GM23338 (cell line): ENCODE measurements at regions not wholly inside any gene's neighbourhood (a gene's known extent, or its start where the extent isn't known, plus 50 kb on each side); places are given as distances from the start of the nearest gene placed in this dataset.

Experiments
- ATAC-seq: fragments of 200-7000 bp; cut with Tn5 transposase; 3 replicates; pipeline ENCODE4 v1.9.1; 2020
- DNase-seq: peaks from one replicate; pipeline ENCODE4 v3.0.0-alpha.2; 2015; ENCODE audit warnings: low spot score
- H2AFZ ChIP-seq: fragments of 200-600 bp; sonication (generic); 2 replicates; pipeline ENCODE4 v1.8.0; 2016; ENCODE audit warnings: antibody characterized with exemption, mild to moderate bottlenecking, moderate library complexity
- H3F3A ChIP-seq: fragments of 200-600 bp; sonication (generic); replicated peaks from 2 replicates; pipeline ENCODE4 v1.8.0; 2017; ENCODE audit warnings: antibody characterized with exemption, mixed run types, low read depth
- H3K27ac ChIP-seq: fragments of 200-600 bp; sonication (generic); 2 replicates; pipeline ENCODE4 v1.6.1; 2016; ENCODE audit warnings: low read depth
- H3K27me3 ChIP-seq: fragments of 200-600 bp; sonication (generic); 2 replicates; pipeline ENCODE4 v1.8.0; 2016; ENCODE audit warnings: mild to moderate bottlenecking, mixed run types, moderate library complexity; ENCODE audit not compliant: insufficient read depth
- H3K36me3 ChIP-seq: fragments of 200-600 bp; sonication (generic); 2 replicates; pipeline ENCODE4 v1.8.0; 2016; ENCODE audit warnings: mild to moderate bottlenecking; ENCODE audit not compliant: insufficient read depth
- H3K4me1 ChIP-seq: fragments of 200-600 bp; sonication (generic); 2 replicates; pipeline ENCODE4 v1.8.0; 2016; ENCODE audit warnings: mild to moderate bottlenecking, moderate library complexity; ENCODE audit not compliant: insufficient read depth
- H3K4me2 ChIP-seq: fragments of 200-600 bp; sonication (generic); 2 replicates; pipeline ENCODE4 v1.7.1; 2017; ENCODE audit warnings: mixed run types
- H3K4me3 ChIP-seq: fragments of 200-600 bp; sonication (generic); 2 replicates; pipeline ENCODE4 v1.6.1; 2016; ENCODE audit warnings: mixed run types
- H3K79me2 ChIP-seq: fragments of 200-600 bp; sonication (generic); replicated peaks from 2 replicates; pipeline ENCODE4 v1.8.0; 2017; ENCODE audit warnings: mild to moderate bottlenecking; ENCODE audit not compliant: insufficient read depth
- H3K9me2 ChIP-seq: fragments of 200-600 bp; sonication (generic); 2 replicates; pipeline ENCODE4 v1.8.0; 2017; ENCODE audit not compliant: insufficient read depth
- H4K20me1 ChIP-seq: fragments of 200-600 bp; sonication (generic); replicated peaks from 2 replicates; pipeline ENCODE4 v1.8.0; 2017; ENCODE audit warnings: mild to moderate bottlenecking; ENCODE audit not compliant: insufficient read depth
- H3K27ac Mint-ChIP-seq: 2 replicates; pipeline ENCODE4 v1.8.0; 2020; ENCODE audit warnings: inconsistent platforms, mild to moderate bottlenecking, moderate library complexity, mixed read lengths
- H3K27me3 Mint-ChIP-seq: 3 replicates; pipeline ENCODE4 v1.8.0; 2022; ENCODE audit warnings: low read depth, mild to moderate bottlenecking, moderate library complexity, mixed read lengths, inconsistent platforms; ENCODE audit not compliant: insufficient read depth, poor library complexity
- H3K36me3 Mint-ChIP-seq: 3 replicates; pipeline ENCODE4 v1.8.0; 2021; ENCODE audit warnings: low read depth, mild to moderate bottlenecking, inconsistent platforms, moderate library complexity, mixed read lengths
- H3K4me1 Mint-ChIP-seq: 3 replicates; pipeline ENCODE4 v1.8.0; 2020; ENCODE audit warnings: mild to moderate bottlenecking, inconsistent platforms, mixed read lengths
- H3K4me3 Mint-ChIP-seq: 3 replicates; pipeline ENCODE4 v1.8.0; 2021; ENCODE audit warnings: moderate library complexity, mild to moderate bottlenecking, inconsistent platforms, mixed read lengths
- H3K9me3 Mint-ChIP-seq: 3 replicates; pipeline ENCODE4 v1.8.0; 2020; ENCODE audit warnings: moderate library complexity, mild to moderate bottlenecking, inconsistent platforms, mixed read lengths
- CREB1 ChIP-seq: fragments of 250-450 bp; sonication (Bioruptor Pico); IDR thresholded peaks from 2 replicates; pipeline ENCODE4 v1.5.0; 2020; ENCODE audit warnings: low read depth, mild to moderate bottlenecking, moderate library complexity
- EZH2 ChIP-seq: fragments of 200-600 bp; sonication (generic); IDR thresholded peaks from one replicate; pipeline ENCODE4 v1.8.0; 2017; ENCODE audit warnings: antibody characterized with exemption, mild to moderate bottlenecking, low read depth; ENCODE audit not compliant: unreplicated experiment
- EZH2phosphoT487 ChIP-seq: fragments of 200-600 bp; sonication (generic); IDR thresholded peaks from one replicate; pipeline ENCODE4 v1.8.1; 2018; ENCODE audit warnings: antibody characterized with exemption; ENCODE audit not compliant: unreplicated experiment
- JUNB ChIP-seq: IDR thresholded peaks from one replicate; pipeline ENCODE4 v1.6.1; 2016; ENCODE audit warnings: antibody characterized with exemption; ENCODE audit not compliant: unreplicated experiment
- NANOG ChIP-seq: IDR thresholded peaks from 2 replicates; pipeline ENCODE4 v1.6.1; 2016; ENCODE audit warnings: antibody characterized with exemption, borderline replicate concordance
- POLR2AphosphoS5 ChIP-seq: IDR thresholded peaks from 2 replicates; pipeline ENCODE4 v1.6.1; 2016; ENCODE audit warnings: antibody characterized with exemption, low read depth
- STAT1 ChIP-seq: IDR thresholded peaks from one replicate; pipeline ENCODE4 v1.6.1; 2016; ENCODE audit warnings: antibody characterized with exemption; ENCODE audit not compliant: unreplicated experiment
- ZNF114 ChIP-seq: fragments of 250-450 bp; sonication (Bioruptor Pico); IDR thresholded peaks from 2 replicates; pipeline ENCODE4 v1.5.0; 2020; ENCODE audit warnings: mild to moderate bottlenecking, moderate library complexity
- ZNF331 ChIP-seq: fragments of 250-450 bp; sonication (Bioruptor Pico); IDR thresholded peaks from 2 replicates; pipeline ENCODE4 v1.5.0; 2020; ENCODE audit warnings: low read depth, mild to moderate bottlenecking, moderate library complexity
- TF ChIP-seq, protein P1 (sequence below), 2 experiments: fragments of 200-600 bp in 1 of 2; sonication (generic) in 1 of 2; conservative IDR thresholded peaks; 2 replicates each; pipeline versions ENCODE4 v1.5.1 to v1.6.1; 2016 to 2017; ENCODE audit warnings: antibody characterized with exemption in 2 of 2, low read depth in 2 of 2, mild to moderate bottlenecking in 2 of 2, moderate library complexity in 1 of 2
- TF ChIP-seq, protein P2 (sequence below): IDR thresholded peaks from one replicate; pipeline ENCODE4 v1.6.1; 2018; ENCODE audit warnings: antibody characterized with exemption; ENCODE audit not compliant: unreplicated experiment
- TF ChIP-seq, protein P3 (sequence below): IDR thresholded peaks from 2 replicates; pipeline ENCODE4 v1.6.1; 2016; ENCODE audit warnings: antibody characterized with exemption
- TF ChIP-seq, protein P4 (sequence below): fragments of 250-450 bp; sonication (Bioruptor Pico); IDR thresholded peaks from 2 replicates; pipeline ENCODE4 v1.5.0; 2020; ENCODE audit warnings: mild to moderate bottlenecking, moderate library complexity

DNA sequence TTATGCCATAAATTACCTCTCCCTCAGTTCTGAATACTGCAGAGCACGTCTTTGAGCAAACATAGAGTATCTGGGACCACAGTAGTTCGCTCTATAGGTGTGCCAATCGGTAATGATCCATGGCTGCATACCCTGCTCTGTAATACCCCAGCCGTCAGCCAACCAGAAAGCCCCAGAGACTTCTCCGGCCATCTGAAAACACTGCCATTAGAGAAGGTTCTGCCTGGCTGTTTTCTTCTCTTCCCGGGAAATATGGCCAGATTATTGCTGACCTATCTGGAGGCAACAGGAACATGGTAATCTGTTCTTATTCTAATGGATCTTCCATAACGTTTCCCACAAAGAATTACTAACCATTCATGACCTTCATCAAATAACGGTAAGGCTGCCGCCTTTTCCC, 139.9 kb downstream of the RPS12 start:
- Histone ChIP-seq H3K79me2 (no peaks in the 10 kb centered on the region), H4K20me1 (no peaks in the 10 kb centered on the region), H3K9me2 (no peaks in the 10 kb centered on the region), H3K27me3 (no peaks in the 10 kb centered on the region), H3K27ac (no peak overlapping the region), H3K4me1 (0 out of 2 replicates have a peak, but pooled peaks cover 6% of the 10 kb centered on the region), H2AFZ (no peak overlapping the region), H3K4me3 (no peak overlapping the region), H3K4me2 (no peak overlapping the region), H3F3A (no peaks in the 10 kb centered on the region), H3K36me3 (no peaks in the 10 kb centered on the region)
- H3K27me3 Mint-ChIP-seq: no peaks in the 10 kb centered on the region
- H3K9me3 Mint-ChIP-seq: no peaks in the 10 kb centered on the region
- DNase-seq (no peak), ATAC-seq (no peak)
- TF ChIP-seq, protein P1, sequence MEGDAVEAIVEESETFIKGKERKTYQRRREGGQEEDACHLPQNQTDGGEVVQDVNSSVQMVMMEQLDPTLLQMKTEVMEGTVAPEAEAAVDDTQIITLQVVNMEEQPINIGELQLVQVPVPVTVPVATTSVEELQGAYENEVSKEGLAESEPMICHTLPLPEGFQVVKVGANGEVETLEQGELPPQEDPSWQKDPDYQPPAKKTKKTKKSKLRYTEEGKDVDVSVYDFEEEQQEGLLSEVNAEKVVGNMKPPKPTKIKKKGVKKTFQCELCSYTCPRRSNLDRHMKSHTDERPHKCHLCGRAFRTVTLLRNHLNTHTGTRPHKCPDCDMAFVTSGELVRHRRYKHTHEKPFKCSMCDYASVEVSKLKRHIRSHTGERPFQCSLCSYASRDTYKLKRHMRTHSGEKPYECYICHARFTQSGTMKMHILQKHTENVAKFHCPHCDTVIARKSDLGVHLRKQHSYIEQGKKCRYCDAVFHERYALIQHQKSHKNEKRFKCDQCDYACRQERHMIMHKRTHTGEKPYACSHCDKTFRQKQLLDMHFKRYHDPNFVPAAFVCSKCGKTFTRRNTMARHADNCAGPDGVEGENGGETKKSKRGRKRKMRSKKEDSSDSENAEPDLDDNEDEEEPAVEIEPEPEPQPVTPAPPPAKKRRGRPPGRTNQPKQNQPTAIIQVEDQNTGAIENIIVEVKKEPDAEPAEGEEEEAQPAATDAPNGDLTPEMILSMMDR (conservative IDR thresholded peaks at IDR 0.05; ENCODE audit: low read depth in 2 of 2): no peak
- no peak for TF ChIP-seq POLR2AphosphoS5
- TF ChIP-seq ZNF114 (CRISPR knock-in tag): no peak
- TF ChIP-seq JUNB: no peak
- TF ChIP-seq ZNF331 (CRISPR knock-in tag): no peak
- TF ChIP-seq, protein P2, sequence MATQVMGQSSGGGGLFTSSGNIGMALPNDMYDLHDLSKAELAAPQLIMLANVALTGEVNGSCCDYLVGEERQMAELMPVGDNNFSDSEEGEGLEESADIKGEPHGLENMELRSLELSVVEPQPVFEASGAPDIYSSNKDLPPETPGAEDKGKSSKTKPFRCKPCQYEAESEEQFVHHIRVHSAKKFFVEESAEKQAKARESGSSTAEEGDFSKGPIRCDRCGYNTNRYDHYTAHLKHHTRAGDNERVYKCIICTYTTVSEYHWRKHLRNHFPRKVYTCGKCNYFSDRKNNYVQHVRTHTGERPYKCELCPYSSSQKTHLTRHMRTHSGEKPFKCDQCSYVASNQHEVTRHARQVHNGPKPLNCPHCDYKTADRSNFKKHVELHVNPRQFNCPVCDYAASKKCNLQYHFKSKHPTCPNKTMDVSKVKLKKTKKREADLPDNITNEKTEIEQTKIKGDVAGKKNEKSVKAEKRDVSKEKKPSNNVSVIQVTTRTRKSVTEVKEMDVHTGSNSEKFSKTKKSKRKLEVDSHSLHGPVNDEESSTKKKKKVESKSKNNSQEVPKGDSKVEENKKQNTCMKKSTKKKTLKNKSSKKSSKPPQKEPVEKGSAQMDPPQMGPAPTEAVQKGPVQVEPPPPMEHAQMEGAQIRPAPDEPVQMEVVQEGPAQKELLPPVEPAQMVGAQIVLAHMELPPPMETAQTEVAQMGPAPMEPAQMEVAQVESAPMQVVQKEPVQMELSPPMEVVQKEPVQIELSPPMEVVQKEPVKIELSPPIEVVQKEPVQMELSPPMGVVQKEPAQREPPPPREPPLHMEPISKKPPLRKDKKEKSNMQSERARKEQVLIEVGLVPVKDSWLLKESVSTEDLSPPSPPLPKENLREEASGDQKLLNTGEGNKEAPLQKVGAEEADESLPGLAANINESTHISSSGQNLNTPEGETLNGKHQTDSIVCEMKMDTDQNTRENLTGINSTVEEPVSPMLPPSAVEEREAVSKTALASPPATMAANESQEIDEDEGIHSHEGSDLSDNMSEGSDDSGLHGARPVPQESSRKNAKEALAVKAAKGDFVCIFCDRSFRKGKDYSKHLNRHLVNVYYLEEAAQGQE: no peak
- TF ChIP-seq NANOG: no peak
- TF ChIP-seq, protein P3, sequence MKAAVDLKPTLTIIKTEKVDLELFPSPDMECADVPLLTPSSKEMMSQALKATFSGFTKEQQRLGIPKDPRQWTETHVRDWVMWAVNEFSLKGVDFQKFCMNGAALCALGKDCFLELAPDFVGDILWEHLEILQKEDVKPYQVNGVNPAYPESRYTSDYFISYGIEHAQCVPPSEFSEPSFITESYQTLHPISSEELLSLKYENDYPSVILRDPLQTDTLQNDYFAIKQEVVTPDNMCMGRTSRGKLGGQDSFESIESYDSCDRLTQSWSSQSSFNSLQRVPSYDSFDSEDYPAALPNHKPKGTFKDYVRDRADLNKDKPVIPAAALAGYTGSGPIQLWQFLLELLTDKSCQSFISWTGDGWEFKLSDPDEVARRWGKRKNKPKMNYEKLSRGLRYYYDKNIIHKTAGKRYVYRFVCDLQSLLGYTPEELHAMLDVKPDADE: no peak
- no peak for TF ChIP-seq EZH2
- no peak for TF ChIP-seq STAT1
- TF ChIP-seq CREB1 (CRISPR knock-in tag): no peak
- TF ChIP-seq, protein P4, sequence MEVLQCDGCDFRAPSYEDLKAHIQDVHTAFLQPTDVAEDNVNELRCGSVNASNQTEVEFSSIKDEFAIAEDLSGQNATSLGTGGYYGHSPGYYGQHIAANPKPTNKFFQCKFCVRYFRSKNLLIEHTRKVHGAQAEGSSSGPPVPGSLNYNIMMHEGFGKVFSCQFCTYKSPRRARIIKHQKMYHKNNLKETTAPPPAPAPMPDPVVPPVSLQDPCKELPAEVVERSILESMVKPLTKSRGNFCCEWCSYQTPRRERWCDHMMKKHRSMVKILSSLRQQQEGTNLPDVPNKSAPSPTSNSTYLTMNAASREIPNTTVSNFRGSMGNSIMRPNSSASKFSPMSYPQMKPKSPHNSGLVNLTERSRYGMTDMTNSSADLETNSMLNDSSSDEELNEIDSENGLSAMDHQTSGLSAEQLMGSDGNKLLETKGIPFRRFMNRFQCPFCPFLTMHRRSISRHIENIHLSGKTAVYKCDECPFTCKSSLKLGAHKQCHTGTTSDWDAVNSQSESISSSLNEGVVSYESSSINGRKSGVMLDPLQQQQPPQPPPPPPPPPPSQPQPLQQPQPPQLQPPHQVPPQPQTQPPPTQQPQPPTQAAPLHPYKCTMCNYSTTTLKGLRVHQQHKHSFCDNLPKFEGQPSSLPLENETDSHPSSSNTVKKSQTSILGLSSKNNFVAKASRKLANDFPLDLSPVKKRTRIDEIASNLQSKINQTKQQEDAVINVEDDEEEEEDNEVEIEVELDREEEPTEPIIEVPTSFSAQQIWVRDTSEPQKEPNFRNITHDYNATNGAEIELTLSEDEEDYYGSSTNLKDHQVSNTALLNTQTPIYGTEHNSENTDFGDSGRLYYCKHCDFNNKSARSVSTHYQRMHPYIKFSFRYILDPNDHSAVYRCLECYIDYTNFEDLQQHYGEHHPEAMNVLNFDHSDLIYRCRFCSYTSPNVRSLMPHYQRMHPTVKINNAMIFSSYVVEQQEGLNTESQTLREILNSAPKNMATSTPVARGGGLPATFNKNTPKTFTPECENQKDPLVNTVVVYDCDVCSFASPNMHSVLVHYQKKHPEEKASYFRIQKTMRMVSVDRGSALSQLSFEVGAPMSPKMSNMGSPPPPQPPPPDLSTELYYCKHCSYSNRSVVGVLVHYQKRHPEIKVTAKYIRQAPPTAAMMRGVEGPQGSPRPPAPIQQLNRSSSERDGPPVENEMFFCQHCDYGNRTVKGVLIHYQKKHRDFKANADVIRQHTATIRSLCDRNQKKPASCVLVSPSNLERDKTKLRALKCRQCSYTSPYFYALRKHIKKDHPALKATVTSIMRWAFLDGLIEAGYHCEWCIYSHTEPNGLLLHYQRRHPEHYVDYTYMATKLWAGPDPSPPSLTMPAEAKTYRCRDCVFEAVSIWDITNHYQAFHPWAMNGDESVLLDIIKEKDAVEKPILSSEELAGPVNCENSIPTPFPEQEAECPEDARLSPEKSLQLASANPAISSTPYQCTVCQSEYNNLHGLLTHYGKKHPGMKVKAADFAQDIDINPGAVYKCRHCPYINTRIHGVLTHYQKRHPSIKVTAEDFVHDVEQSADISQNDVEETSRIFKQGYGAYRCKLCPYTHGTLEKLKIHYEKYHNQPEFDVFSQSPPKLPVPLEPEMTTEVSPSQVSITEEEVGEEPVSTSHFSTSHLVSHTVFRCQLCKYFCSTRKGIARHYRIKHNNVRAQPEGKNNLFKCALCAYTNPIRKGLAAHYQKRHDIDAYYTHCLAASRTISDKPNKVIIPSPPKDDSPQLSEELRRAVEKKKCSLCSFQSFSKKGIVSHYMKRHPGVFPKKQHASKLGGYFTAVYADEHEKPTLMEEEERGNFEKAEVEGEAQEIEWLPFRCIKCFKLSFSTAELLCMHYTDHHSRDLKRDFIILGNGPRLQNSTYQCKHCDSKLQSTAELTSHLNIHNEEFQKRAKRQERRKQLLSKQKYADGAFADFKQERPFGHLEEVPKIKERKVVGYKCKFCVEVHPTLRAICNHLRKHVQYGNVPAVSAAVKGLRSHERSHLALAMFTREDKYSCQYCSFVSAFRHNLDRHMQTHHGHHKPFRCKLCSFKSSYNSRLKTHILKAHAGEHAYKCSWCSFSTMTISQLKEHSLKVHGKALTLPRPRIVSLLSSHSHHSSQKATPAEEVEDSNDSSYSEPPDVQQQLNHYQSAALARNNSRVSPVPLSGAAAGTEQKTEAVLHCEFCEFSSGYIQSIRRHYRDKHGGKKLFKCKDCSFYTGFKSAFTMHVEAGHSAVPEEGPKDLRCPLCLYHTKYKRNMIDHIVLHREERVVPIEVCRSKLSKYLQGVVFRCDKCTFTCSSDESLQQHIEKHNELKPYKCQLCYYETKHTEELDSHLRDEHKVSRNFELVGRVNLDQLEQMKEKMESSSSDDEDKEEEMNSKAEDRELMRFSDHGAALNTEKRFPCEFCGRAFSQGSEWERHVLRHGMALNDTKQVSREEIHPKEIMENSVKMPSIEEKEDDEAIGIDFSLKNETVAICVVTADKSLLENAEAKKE (CRISPR knock-in tag): no peak
- no peak for TF ChIP-seq EZH2phosphoT487
- H3K4me1 Mint-ChIP-seq: 0 out of 3 replicates have a peak, but pooled peaks cover 5% of the 10 kb centered on the region
- no peak overlapping the region for H3K4me3 Mint-ChIP-seq
- H3K36me3 Mint-ChIP-seq: no peaks in the 10 kb centered on the region
- H3K27ac Mint-ChIP-seq: no peak overlapping the region; the same call in 1 of the 2 replicates
